Endothelial cell of umbilical vein (primary cell): ENCODE measurements at regions not wholly inside any gene's neighbourhood (a gene's known extent, or its start where the extent isn't known, plus 50 kb on each side); places are given as distances from the start of the nearest gene placed in this dataset.

Experiments used
- BruUV-seq: library from RNA; stranded (reverse); fragments of 400-500 nt; replicated peaks from 2 replicates; lab custom pipeline; 2021; lab: Mats Ljungman, UMichigan
- CTCF ChIA-PET: fragments of 300-600, 350-600 bp; sonication (Branson Sonifier 250); formaldehyde crosslinking; loops from one replicate; lab custom pipeline; 2021; ENCODE audit warnings: antibody characterized with exemption, inconsistent platforms; lab: Charles Lee
- POLR2A ChIA-PET: fragments of 300-600, 350-600 bp; sonication (Branson Sonifier 250); formaldehyde crosslinking; loops from one replicate; lab custom pipeline; 2021; ENCODE audit warnings: antibody characterized with exemption, inconsistent platforms; lab: Charles Lee
- DNase-seq: peaks from one replicate; pipeline ENCODE4 v3.0.0-alpha.2; 2011; ENCODE audit warnings: low read depth, low spot score
- FAIRE-seq: peaks from 2 replicates; lab custom pipeline; 2011; peaks lifted over from hg19 to GRCh38; lab: Jason Lieb, UNC
- H2AFZ ChIP-seq: 2 replicates; pipeline ENCODE4 v1.6.0; 2012; ENCODE audit warnings: low read depth, low read length, control low read depth, inconsistent platforms
- H3K27ac ChIP-seq: 2 replicates; pipeline ENCODE4 v1.5.1; 2011; ENCODE audit warnings: low read depth, mild to moderate bottlenecking, control low read depth, low read length, moderate library complexity; ENCODE audit not compliant: insufficient read depth
- H3K27me3 ChIP-seq, 2 experiments: 2 replicates each; pipeline versions ENCODE4 v1.6.0 to v1.6.1; 2011; ENCODE audit warnings: low read length in 2 of 2, mixed read lengths in 1 of 2; ENCODE audit not compliant: control insufficient read depth in 2 of 2, insufficient read depth in 2 of 2
- H3K36me3 ChIP-seq, 2 experiments: 2 replicates in 1 of 2; 3 replicates in 1 of 2; pipeline ENCODE4 v1.5.1; 2011; ENCODE audit warnings: low read length in 2 of 2, mild to moderate bottlenecking in 1 of 2, moderate library complexity in 1 of 2; ENCODE audit not compliant: control insufficient read depth in 2 of 2, insufficient read depth in 2 of 2; ENCODE audit errors: extremely low read depth in 1 of 2
- H3K4me1 ChIP-seq: 3 replicates; pipeline ENCODE4 v1.5.1; 2011; ENCODE audit warnings: mild to moderate bottlenecking, low read length; ENCODE audit not compliant: control insufficient read depth, insufficient read depth; ENCODE audit errors: extremely low read depth
- H3K4me2 ChIP-seq: 2 replicates; pipeline ENCODE4 v1.6.1; 2011; ENCODE audit warnings: low read length, control low read depth, mixed read lengths; ENCODE audit not compliant: insufficient read depth
- H3K4me3 ChIP-seq, 3 experiments: fragments of 200-600 bp in 1 of 3; sonication (generic), shearing (Covaris generic) in 1 of 3; replicated peaks in 1 of 3; 2 replicates each; pipeline ENCODE4 v1.5.1; 2011 to 2016; ENCODE audit warnings: control low read depth in 3 of 3, low read length in 3 of 3, mild to moderate bottlenecking in 2 of 3, inconsistent platforms in 1 of 3, low read depth in 1 of 3, moderate library complexity in 1 of 3; ENCODE audit not compliant: insufficient read depth in 1 of 3
- H3K79me2 ChIP-seq: 2 replicates; pipeline ENCODE4 v1.6.0; 2012; ENCODE audit warnings: low read length, inconsistent platforms; ENCODE audit not compliant: control insufficient read depth, insufficient read depth
- H3K9ac ChIP-seq: replicated peaks from 2 replicates; pipeline ENCODE3; 2011; ENCODE audit warnings: low read length, control low read depth; ENCODE audit not compliant: insufficient read depth; ENCODE audit errors: extremely low read depth
- H3K9me1 ChIP-seq: replicated peaks from 3 replicates; pipeline ENCODE4 v1.6.0; 2011; ENCODE audit warnings: mild to moderate bottlenecking, low read length; ENCODE audit not compliant: control insufficient read depth, insufficient read depth; ENCODE audit errors: extremely low read depth
- H3K9me3 ChIP-seq: replicated peaks from 2 replicates; pipeline ENCODE4 v1.5.1; 2012; ENCODE audit warnings: low read length, inconsistent platforms; ENCODE audit not compliant: control insufficient read depth, insufficient read depth
- H4K20me1 ChIP-seq: replicated peaks from 2 replicates; pipeline ENCODE3; 2011; ENCODE audit warnings: mild to moderate bottlenecking, low read length; ENCODE audit not compliant: control insufficient read depth, insufficient read depth; ENCODE audit errors: extremely low read depth
- EZH2 ChIP-seq: IDR thresholded peaks from 2 replicates; pipeline ENCODE4 v1.6.1; 2012; ENCODE audit warnings: borderline replicate concordance, low read depth, mild to moderate bottlenecking, moderate library complexity, low read length, inconsistent platforms; ENCODE audit not compliant: severe bottlenecking
- FOS ChIP-seq: IDR thresholded peaks from 2 replicates; pipeline ENCODE4 v1.6.1; 2011; ENCODE audit warnings: mild to moderate bottlenecking, low read length, moderate library complexity, borderline replicate concordance; ENCODE audit not compliant: insufficient read depth
- GATA2 ChIP-seq: IDR thresholded peaks from 2 replicates; pipeline ENCODE4 v1.7.0; 2011; ENCODE audit warnings: low read depth, mild to moderate bottlenecking, moderate library complexity, mixed read lengths, low read length; ENCODE audit not compliant: insufficient read length, insufficient read depth
- JUN ChIP-seq: IDR thresholded peaks from 2 replicates; pipeline ENCODE4 v1.6.1; 2011; ENCODE audit warnings: borderline replicate concordance, low read depth; ENCODE audit not compliant: insufficient read length, insufficient read depth
- MAX ChIP-seq: IDR thresholded peaks from 2 replicates; pipeline ENCODE4 v1.6.1; 2011; ENCODE audit not compliant: insufficient read depth, insufficient read length
- MYC ChIP-seq: IDR thresholded peaks from one replicate; pipeline ENCODE4 v1.6.1; 2011; ENCODE audit warnings: mild to moderate bottlenecking, low read depth, low read length
- POLR2A ChIP-seq: IDR thresholded peaks from 2 replicates; pipeline ENCODE4 v1.6.1; 2012; ENCODE audit warnings: low read depth, mild to moderate bottlenecking, control low read depth, low read length
- POLR2AphosphoS5 ChIP-seq: IDR thresholded peaks from 2 replicates; pipeline ENCODE4 v1.6.1; 2012; ENCODE audit warnings: low read depth, mild to moderate bottlenecking, control low read depth, low read length, moderate library complexity; ENCODE audit not compliant: insufficient read depth
- dilution Hi-C: fragments of 300-500 bp; cut with MboI; formaldehyde crosslinking; loops from one replicate; pipeline ENCODE4 v1.15.0; 2019; ENCODE audit warnings: low sequenced_read_pairs; ENCODE audit not compliant: extremely low pct_ligation_motif_present
- intact Hi-C: fragments of 100-400 bp; cut with micrococcal nuclease; formaldehyde crosslinking; loops from one replicate; pipeline ENCODE4 v1.10.0; 2022
- TF ChIP-seq, protein P1 (sequence below), 2 donors: IDR thresholded peaks; 1 replicate in 1 of 2; 2 replicates in 1 of 2; pipeline ENCODE4 v1.5.1; 2011; ENCODE audit warnings: low read length in 2 of 2, mild to moderate bottlenecking in 2 of 2, moderate library complexity in 2 of 2, control low read depth in 1 of 2, inconsistent platforms in 1 of 2, low read depth in 1 of 2; ENCODE audit not compliant: insufficient read depth in 1 of 2; ENCODE audit errors: extremely low read depth in 1 of 2

GRCh38 chr1:221812088-221812752 lies 70.3 kb upstream of the DUSP10 start:
- dilution Hi-C loops (no loop called here), intact Hi-C loops (no loop called here)
- ChIA-PET POLR2A (no interaction called here), CTCF (no interaction called here)
- no peak overlapping the region for H2AFZ ChIP-seq
- H3K79me2 ChIP-seq: no peaks in the 10 kb centered on the region
- no peaks in the 10 kb centered on the region for H3K9me1 ChIP-seq
- H3K27ac ChIP-seq: no peak overlapping the region
- H3K9ac ChIP-seq: no peak overlapping the region
- H3K9me3 ChIP-seq: no peaks in the 10 kb centered on the region
- BruUV-seq: no TSS peak
- FAIRE-seq (no peak), DNase-seq (no peak)
- no peak for TF ChIP-seq JUN
- no peak for TF ChIP-seq FOS
- no peak for TF ChIP-seq MAX
- no peaks in the 10 kb centered on the region for H4K20me1 ChIP-seq
- H3K4me3 ChIP-seq: no peak overlapping the region
- no peak overlapping the region for H3K4me2 ChIP-seq
- peaks cover 23% of the 10 kb centered on the region for H3K4me1 ChIP-seq
- H3K36me3 ChIP-seq: no peaks in the 10 kb centered on the region
- H3K27me3 ChIP-seq: no peaks in the 10 kb centered on the region

GRCh38 chr1:221810406-221810805 lies 68.5 kb upstream of the DUSP10 start:
- Histone ChIP-seq H3K79me2 (no peaks in the 10 kb centered on the region), H3K4me2 (peak overlapping the region; percentile 23), H3K36me3 (no peaks in the 10 kb centered on the region), H3K9me3 (no peaks in the 10 kb centered on the region), H3K4me3 (no peak overlapping the region), H3K4me1 (peaks cover 23% of the 10 kb centered on the region), H3K9me1 (no peaks in the 10 kb centered on the region), H4K20me1 (no peaks in the 10 kb centered on the region), H3K27me3 (no peaks in the 10 kb centered on the region), H3K27ac (no peak overlapping the region), H2AFZ (no peak overlapping the region), H3K9ac (no peak overlapping the region)
- peak; percentile 60 for TF ChIP-seq FOS
- no peak for TF ChIP-seq MYC
- TF ChIP-seq, protein P1, sequence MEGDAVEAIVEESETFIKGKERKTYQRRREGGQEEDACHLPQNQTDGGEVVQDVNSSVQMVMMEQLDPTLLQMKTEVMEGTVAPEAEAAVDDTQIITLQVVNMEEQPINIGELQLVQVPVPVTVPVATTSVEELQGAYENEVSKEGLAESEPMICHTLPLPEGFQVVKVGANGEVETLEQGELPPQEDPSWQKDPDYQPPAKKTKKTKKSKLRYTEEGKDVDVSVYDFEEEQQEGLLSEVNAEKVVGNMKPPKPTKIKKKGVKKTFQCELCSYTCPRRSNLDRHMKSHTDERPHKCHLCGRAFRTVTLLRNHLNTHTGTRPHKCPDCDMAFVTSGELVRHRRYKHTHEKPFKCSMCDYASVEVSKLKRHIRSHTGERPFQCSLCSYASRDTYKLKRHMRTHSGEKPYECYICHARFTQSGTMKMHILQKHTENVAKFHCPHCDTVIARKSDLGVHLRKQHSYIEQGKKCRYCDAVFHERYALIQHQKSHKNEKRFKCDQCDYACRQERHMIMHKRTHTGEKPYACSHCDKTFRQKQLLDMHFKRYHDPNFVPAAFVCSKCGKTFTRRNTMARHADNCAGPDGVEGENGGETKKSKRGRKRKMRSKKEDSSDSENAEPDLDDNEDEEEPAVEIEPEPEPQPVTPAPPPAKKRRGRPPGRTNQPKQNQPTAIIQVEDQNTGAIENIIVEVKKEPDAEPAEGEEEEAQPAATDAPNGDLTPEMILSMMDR (IDR thresholded peaks at IDR 0.05; ENCODE audit: extremely low read depth in 1 of 2, insufficient read depth in 1 of 2, low read depth in 1 of 2, low read length in 2 of 2): no peak
- no peak for TF ChIP-seq GATA2
- TF ChIP-seq POLR2AphosphoS5: no peak
- no peak for TF ChIP-seq POLR2A
- TF ChIP-seq EZH2: no peak
- TF ChIP-seq JUN: peak; percentile 39
- no peak for TF ChIP-seq MAX
- ChIA-PET POLR2A (no interaction called here), CTCF (interaction anchor here (0.5 to 1.4 kb wide), 4 partner anchors 19 to 267 kb away, joined by 3 to 6 read pairs (median 4); partner anchors contain the start of gene DUSP10)
- intact Hi-C loops: loop anchor here (2.0 kb wide), 1 partner anchor 16 kb away; no protein-coding TSS in a partner anchor
- BruUV-seq: no TSS peak
- dilution Hi-C loops: no loop called here
- FAIRE-seq (no peak), DNase-seq (peak; percentile 31)
